NOMO-1 treated with dmso at 0.1 percent for 144 hours (cell line): ENCODE measurements at regions not wholly inside any gene's neighbourhood (a gene's known extent, or its start where the extent isn't known, plus 50 kb on each side); places are given as distances from the start of the nearest gene placed in this dataset.

Source experiments
- DNase-seq: peaks from one replicate; lab custom pipeline; 2025; ENCODE audit not compliant: unreplicated experiment; lab: John Stamatoyannopoulos, UW

GRCh38 chr5:143473481-143473880 is 70.0 kb upstream of the NR3C1 start:
- DNase-seq = no peak

- no peak for DNase-seq
Observed at GRCh38 chr5:143472576-143472975, 69.1 kb upstream of the NR3C1 start.

- DNase-seq = no peak
Observed at GRCh38 chr5:143471666-143472464, 68.4 kb upstream of the NR3C1 start.

GRCh38 chr5:143471041-143471509 is 67.6 kb upstream of the NR3C1 start:
- no peak for DNase-seq

- no peak for DNase-seq
Observed at GRCh38 chr5:143470120-143470519, 66.6 kb upstream of the NR3C1 start.

GRCh38 chr5:143469125-143469524 is 65.6 kb upstream of the NR3C1 start:
- no peak for DNase-seq

GRCh38 chr5:143466632-143467031 is 63.1 kb upstream of the NR3C1 start:
- DNase-seq = no peak

GRCh38 chr5:143464723-143465490 is 61.4 kb upstream of the NR3C1 start:
- DNase-seq = no peak

- DNase-seq = no peak
Observed at GRCh38 chr5:143462431-143462830, 58.9 kb upstream of the NR3C1 start.

- no peak for DNase-seq
Observed at GRCh38 chr5:143459433-143459832, 55.9 kb upstream of the NR3C1 start.

- DNase-seq = no peak
Observed at GRCh38 chr5:143456952-143457547, 53.6 kb upstream of the NR3C1 start.

- DNase-seq = no peak
Observed at GRCh38 chr5:143454936-143455516, 51.5 kb upstream of the NR3C1 start.

- DNase-seq = no peak
Observed at GRCh38 chr5:143453720-143454119, 50.2 kb upstream of the NR3C1 start.
